Transverse colon (tissue), 4 donors: ENCODE measurements at regions not wholly inside any gene's neighbourhood (a gene's known extent, or its start where the extent isn't known, plus 50 kb on each side); places are given as distances from the start of the nearest gene placed in this dataset.

ENCODE experiments used
- CTCF ChIP-seq, 5 experiments: fragments of 200-600 bp in 3 of 5; fragments of 450-650 bp in 2 of 5; sonication (generic) in 3 of 5; IDR thresholded peaks; 1 replicate in 2 of 5; 2 replicates in 3 of 5; pipeline ENCODE4 v1.5.1; 2016 to 2017; ENCODE audit warnings: antibody characterized with exemption in 5 of 5, inconsistent platforms in 3 of 5, mild to moderate bottlenecking in 2 of 5, moderate library complexity in 1 of 5
- EP300 ChIP-seq: sonication (generic); formaldehyde crosslinking; IDR thresholded peaks from one replicate; pipeline ENCODE4 v1.6.1; 2017; ENCODE audit warnings: antibody characterized with exemption, low read depth
- POLR2A ChIP-seq: fragments of 450-650 bp; IDR thresholded peaks from one replicate; pipeline ENCODE4 v1.6.1; 2016; ENCODE audit warnings: antibody characterized with exemption, mild to moderate bottlenecking, moderate library complexity
- POLR2AphosphoS5 ChIP-seq, 3 donors: sonication (generic); formaldehyde crosslinking; IDR thresholded peaks; one replicate each; pipeline ENCODE4 v1.6.1; 2016; ENCODE audit warnings: antibody characterized with exemption in 3 of 3

DNA sequence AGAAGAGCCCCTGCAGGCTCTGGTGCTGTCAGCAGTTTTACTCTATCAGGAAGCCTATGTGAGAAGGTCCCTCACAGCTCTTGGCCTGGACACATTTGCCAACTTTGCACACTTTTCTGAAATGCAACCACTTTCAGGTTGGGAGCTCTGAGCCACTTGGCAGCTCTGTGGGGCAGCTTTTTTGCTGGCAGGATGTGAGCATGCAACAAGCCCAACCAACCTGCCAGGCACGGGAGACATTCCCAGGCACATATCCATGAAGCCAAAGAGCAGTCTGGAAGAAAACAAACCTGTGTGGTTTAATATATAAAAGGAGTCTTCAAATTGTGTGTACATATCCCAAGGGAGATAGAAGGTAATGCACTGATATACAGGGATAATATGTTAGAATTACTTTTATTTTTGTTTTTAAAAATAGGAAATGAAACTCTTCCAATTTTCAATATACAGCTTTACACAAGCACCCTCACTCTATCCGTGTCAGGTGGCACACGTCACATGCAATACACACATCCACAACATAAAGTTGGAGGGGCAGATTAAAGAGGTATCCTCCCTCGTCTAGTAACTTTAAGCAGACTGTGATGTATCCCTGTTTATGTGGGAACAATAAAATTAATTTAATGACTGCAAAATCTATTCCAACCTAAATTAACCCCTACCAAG, 57.4 kb upstream of the COX10 start:
- TF ChIP-seq POLR2A (no peak), CTCF (IDR thresholded peaks at IDR 0.05) (no peak), POLR2AphosphoS5 (IDR thresholded peaks at IDR 0.05) (no peak), EP300 (no peak)
